NCI-H526 treated with DMSO at 0.1 percent for 48 hours (cell line): ENCODE measurements at regions not wholly inside any gene's neighbourhood (a gene's known extent, or its start where the extent isn't known, plus 50 kb on each side); places are given as distances from the start of the nearest gene placed in this dataset.
"Not testable (repeated sequence)": the region's sequence is repeated elsewhere in the genome, so short reads cannot be mapped to it uniquely, and the experiment has no call there.

Experiments
- DNase-seq: peaks from one replicate; lab custom pipeline; 2025; lab: John Stamatoyannopoulos, UW

- no peak for DNase-seq
Observed at GRCh38 chr3:5692446-5692845, 504.9 kb downstream of the EDEM1 start.

- DNase-seq = no peak
Observed at GRCh38 chr3:5694266-5694665, 506.8 kb downstream of the EDEM1 start.

- no peak for DNase-seq
Observed at GRCh38 chr3:5698851-5699250, 511.3 kb downstream of the EDEM1 start.

- DNase-seq = no peak
Observed at GRCh38 chr3:5699313-5699712, 511.8 kb downstream of the EDEM1 start.

- DNase-seq = no peak
Observed at GRCh38 chr3:5699811-5700210, 512.3 kb downstream of the EDEM1 start.

- DNase-seq = not testable (repeated sequence)
Observed at GRCh38 chr3:5701005-5701404, 513.5 kb downstream of the EDEM1 start.

GRCh38 chr3:5707794-5708193, 520.3 kb downstream of the EDEM1 start:
- no peak for DNase-seq

GRCh38 chr3:5709714-5710113, 522.2 kb downstream of the EDEM1 start:
- DNase-seq = no peak

- DNase-seq = no peak
Observed at GRCh38 chr3:5710718-5711117, 523.2 kb downstream of the EDEM1 start.

GRCh38 chr3:5717254-5717653, 529.7 kb downstream of the EDEM1 start:
- no peak for DNase-seq

GRCh38 chr3:5719668-5720067, 532.2 kb downstream of the EDEM1 start:
- not testable (repeated sequence) for DNase-seq

- no peak for DNase-seq
Observed at GRCh38 chr3:5725801-5726200, 538.3 kb downstream of the EDEM1 start.

GRCh38 chr3:5726621-5727020, 539.1 kb downstream of the EDEM1 start:
- no peak for DNase-seq

GRCh38 chr3:5727743-5728484, 540.4 kb downstream of the EDEM1 start:
- no peak for DNase-seq

GRCh38 chr3:5729852-5730251, 542.3 kb downstream of the EDEM1 start:
- DNase-seq = no peak

- DNase-seq = no peak
Observed at GRCh38 chr3:5731100-5731499, 543.6 kb downstream of the EDEM1 start.

- no peak for DNase-seq
Observed at GRCh38 chr3:5732081-5732480, 544.6 kb downstream of the EDEM1 start.

GRCh38 chr3:5733995-5734394, 546.5 kb downstream of the EDEM1 start:
- no peak for DNase-seq

- no peak for DNase-seq
Observed at GRCh38 chr3:5735896-5736295, 548.4 kb downstream of the EDEM1 start.

- no peak for DNase-seq
Observed at GRCh38 chr3:5739299-5739935, 551.9 kb downstream of the EDEM1 start.

GRCh38 chr3:5739949-5740348, 552.4 kb downstream of the EDEM1 start:
- DNase-seq = no peak

GRCh38 chr3:5741017-5741416, 553.5 kb downstream of the EDEM1 start:
- no peak for DNase-seq

GRCh38 chr3:5750091-5750490, 562.6 kb downstream of the EDEM1 start:
- no peak for DNase-seq
